ENCODE measurements at regions not wholly inside any gene's neighbourhood (a gene's known extent, or its start where the extent isn't known, plus 50 kb on each side); places are given as distances from the start of the nearest gene placed in this dataset.

GRCh38 chr11:116557282-116557681 is 215.5 kb downstream of the BUD13 start:
- TF ChIP-seq, protein P1, sequence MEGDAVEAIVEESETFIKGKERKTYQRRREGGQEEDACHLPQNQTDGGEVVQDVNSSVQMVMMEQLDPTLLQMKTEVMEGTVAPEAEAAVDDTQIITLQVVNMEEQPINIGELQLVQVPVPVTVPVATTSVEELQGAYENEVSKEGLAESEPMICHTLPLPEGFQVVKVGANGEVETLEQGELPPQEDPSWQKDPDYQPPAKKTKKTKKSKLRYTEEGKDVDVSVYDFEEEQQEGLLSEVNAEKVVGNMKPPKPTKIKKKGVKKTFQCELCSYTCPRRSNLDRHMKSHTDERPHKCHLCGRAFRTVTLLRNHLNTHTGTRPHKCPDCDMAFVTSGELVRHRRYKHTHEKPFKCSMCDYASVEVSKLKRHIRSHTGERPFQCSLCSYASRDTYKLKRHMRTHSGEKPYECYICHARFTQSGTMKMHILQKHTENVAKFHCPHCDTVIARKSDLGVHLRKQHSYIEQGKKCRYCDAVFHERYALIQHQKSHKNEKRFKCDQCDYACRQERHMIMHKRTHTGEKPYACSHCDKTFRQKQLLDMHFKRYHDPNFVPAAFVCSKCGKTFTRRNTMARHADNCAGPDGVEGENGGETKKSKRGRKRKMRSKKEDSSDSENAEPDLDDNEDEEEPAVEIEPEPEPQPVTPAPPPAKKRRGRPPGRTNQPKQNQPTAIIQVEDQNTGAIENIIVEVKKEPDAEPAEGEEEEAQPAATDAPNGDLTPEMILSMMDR (IDR thresholded peaks at IDR 0.05; ENCODE audit: extremely low read depth, insufficient read depth, missing control alignments), result no peak
- DNase-seq (ENCODE audit: low spot score), result no peak
- in situ Hi-C loops (cut with MboI; ENCODE audit: low pct_unique_long_range_greater_than_20kb, low sequenced_read_pairs, unreplicated experiment), result no loop called here

DNA sequence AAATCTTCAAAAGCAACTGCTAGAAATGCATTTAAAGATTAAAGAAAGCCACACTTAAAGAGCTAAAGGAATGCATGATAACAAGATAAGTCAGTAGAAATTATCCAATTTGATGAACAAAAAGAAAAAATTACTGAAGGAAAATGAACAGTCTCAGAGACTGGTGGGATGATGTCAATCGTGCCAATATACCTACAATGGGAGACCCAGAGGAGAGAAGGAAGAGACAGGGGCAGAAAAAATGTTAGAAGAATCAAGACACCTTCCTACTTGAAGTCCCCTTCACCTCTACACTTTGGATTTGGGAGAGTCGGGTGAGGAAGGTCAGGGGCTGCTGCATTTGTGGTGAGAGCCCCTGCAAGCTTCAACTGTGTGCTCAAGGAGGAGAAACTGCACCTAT is 216.3 kb downstream of the BUD13 start:
- no peak for DNase-seq (ENCODE audit: low spot score)
- TF ChIP-seq, protein P1 (IDR thresholded peaks at IDR 0.05; ENCODE audit: extremely low read depth, insufficient read depth, missing control alignments), result no peak
- in situ Hi-C loops (cut with MboI; ENCODE audit: low pct_unique_long_range_greater_than_20kb, low sequenced_read_pairs, unreplicated experiment), result no loop called here

GRCh38 chr11:116553482-116553881 is 219.3 kb downstream of the BUD13 start:
- no peak for DNase-seq (ENCODE audit: low spot score)
- in situ Hi-C loops (cut with MboI; ENCODE audit: low pct_unique_long_range_greater_than_20kb, low sequenced_read_pairs, unreplicated experiment), result no loop called here
- TF ChIP-seq, protein P1 (IDR thresholded peaks at IDR 0.05; ENCODE audit: extremely low read depth, insufficient read depth, missing control alignments), result no peak

DNA sequence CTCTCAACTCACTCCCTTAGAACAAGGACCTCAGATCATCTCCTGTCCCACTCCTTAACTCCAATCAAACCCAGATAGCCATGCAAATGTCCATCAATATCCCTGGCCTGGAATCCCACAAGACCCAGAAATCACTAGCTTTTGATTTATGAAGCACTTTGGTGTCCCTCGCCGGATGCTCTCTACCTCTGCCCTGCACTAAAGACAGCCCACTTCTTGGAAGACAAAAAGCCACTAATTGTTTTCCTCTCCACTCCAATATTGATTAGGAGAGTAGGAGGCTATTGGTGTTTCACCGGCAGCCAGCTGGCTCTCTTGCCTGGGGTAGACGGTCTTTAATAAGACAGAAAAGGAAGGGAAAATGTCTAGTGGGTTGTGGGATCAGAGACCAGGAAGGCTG is 221.2 kb downstream of the BUD13 start:
- no peak for DNase-seq (ENCODE audit: low spot score)
- in situ Hi-C loops (cut with MboI; ENCODE audit: low pct_unique_long_range_greater_than_20kb, low sequenced_read_pairs, unreplicated experiment), result no loop called here
- TF ChIP-seq, protein P1 (IDR thresholded peaks at IDR 0.05; ENCODE audit: extremely low read depth, insufficient read depth, missing control alignments), result no peak

GRCh38 chr11:116548256-116548655 is 224.5 kb downstream of the BUD13 start:
- TF ChIP-seq, protein P1 (IDR thresholded peaks at IDR 0.05; ENCODE audit: extremely low read depth, insufficient read depth, missing control alignments), result no peak
- in situ Hi-C loops (cut with MboI; ENCODE audit: low pct_unique_long_range_greater_than_20kb, low sequenced_read_pairs, unreplicated experiment), result no loop called here
- no peak for DNase-seq (ENCODE audit: low spot score)

DNA sequence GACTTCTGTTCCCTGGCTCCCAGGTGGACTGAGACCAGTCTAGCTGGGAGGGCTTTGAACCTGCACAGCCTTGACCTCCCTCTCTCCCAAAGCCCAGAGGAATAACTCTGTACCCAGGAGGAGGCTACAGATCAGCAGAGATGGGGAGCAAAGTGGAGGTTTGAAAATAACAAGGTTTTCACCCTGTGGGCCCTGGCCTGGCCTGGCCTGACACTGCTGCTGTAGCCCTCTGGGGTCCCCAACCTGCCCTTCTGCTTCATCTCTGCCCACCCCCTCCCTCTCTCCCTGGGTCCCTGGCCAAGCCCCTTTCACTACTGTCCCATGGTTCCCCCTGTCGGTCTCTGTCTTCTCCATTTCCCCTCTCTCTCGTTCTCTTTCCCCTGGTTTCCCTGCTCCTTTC is 225.2 kb downstream of the BUD13 start:
- no peak for DNase-seq (ENCODE audit: low spot score)
- TF ChIP-seq, protein P1 (IDR thresholded peaks at IDR 0.05; ENCODE audit: extremely low read depth, insufficient read depth, missing control alignments), result no peak
- in situ Hi-C loops (cut with MboI; ENCODE audit: low pct_unique_long_range_greater_than_20kb, low sequenced_read_pairs, unreplicated experiment), result no loop called here

DNA sequence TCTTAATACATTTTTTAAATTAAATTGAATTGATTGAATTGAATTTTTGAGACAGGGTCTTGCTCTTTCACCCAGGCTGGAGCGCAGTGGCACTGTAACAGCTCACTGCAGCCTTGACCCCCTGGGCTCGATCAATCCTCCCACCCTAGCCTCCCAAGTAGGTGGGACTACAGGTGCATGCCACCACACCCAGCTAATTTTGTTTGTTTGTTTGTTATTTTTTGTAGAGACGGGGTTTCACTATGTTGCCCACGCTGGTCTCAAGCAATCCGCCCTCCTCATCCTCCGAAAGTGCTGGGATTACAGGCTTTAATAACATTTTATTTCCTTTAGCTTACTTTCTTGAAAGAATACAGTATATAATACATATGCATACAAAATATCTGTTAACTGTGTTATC is 226.9 kb downstream of the BUD13 start:
- no peak for DNase-seq (ENCODE audit: low spot score)
- in situ Hi-C loops (cut with MboI; ENCODE audit: low pct_unique_long_range_greater_than_20kb, low sequenced_read_pairs, unreplicated experiment), result no loop called here

More for the DNA sequence above, 226.9 kb downstream of the BUD13 start:
- TF ChIP-seq, protein P1 (IDR thresholded peaks at IDR 0.05; ENCODE audit: extremely low read depth, insufficient read depth, missing control alignments), result no peak

Measured in GM13977 (cell line).